GM12878 (cell line): ENCODE measurements at regions not wholly inside any gene's neighbourhood (a gene's known extent, or its start where the extent isn't known, plus 50 kb on each side); places are given as distances from the start of the nearest gene placed in this dataset.

ENCODE experiments used
- BCL11A ChIP-seq: IDR thresholded peaks from 2 replicates; pipeline ENCODE4 v1.6.1; 2011; ENCODE audit warnings: low read depth, low read length
- EED ChIP-seq: sonication (generic); IDR thresholded peaks from 2 replicates; pipeline ENCODE4 v1.6.1; 2016; ENCODE audit warnings: antibody characterized with exemption, low read depth
- HDAC2 ChIP-seq: fragments of 200-600 bp; sonication (generic); IDR thresholded peaks from 2 replicates; pipeline ENCODE4 v1.6.1; 2017
- NBN ChIP-seq: fragments of 450-650 bp; IDR thresholded peaks from 2 replicates; pipeline ENCODE4 v1.6.1; 2016
- TF ChIP-seq, protein P1 (sequence below): IDR thresholded peaks from 2 replicates; pipeline ENCODE4 v1.6.1; 2011; ENCODE audit warnings: mild to moderate bottlenecking, low read depth, low read length, moderate library complexity; ENCODE audit not compliant: insufficient replicate concordance
- TF ChIP-seq, protein P2 (sequence below): IDR thresholded peaks from 2 replicates; pipeline ENCODE4 v1.6.1; 2012; ENCODE audit warnings: low read length, inconsistent platforms
- TF ChIP-seq, protein P3 (sequence below): fragments of 450-650 bp; IDR thresholded peaks from 2 replicates; pipeline ENCODE4 v1.6.1; 2018; ENCODE audit warnings: mild to moderate bottlenecking, low read depth, moderate library complexity; ENCODE audit not compliant: partially characterized antibody
- TF ChIP-seq, protein P4 (sequence below): fragments of 450-650 bp; IDR thresholded peaks from 2 replicates; pipeline ENCODE4 v1.6.1; 2017; ENCODE audit warnings: mild to moderate bottlenecking, moderate library complexity
- TF ChIP-seq, protein P5 (sequence below): fragments of 450-650 bp; IDR thresholded peaks from 2 replicates; pipeline ENCODE4 v1.6.1; 2017; ENCODE audit warnings: mild to moderate bottlenecking, moderate library complexity

DNA sequence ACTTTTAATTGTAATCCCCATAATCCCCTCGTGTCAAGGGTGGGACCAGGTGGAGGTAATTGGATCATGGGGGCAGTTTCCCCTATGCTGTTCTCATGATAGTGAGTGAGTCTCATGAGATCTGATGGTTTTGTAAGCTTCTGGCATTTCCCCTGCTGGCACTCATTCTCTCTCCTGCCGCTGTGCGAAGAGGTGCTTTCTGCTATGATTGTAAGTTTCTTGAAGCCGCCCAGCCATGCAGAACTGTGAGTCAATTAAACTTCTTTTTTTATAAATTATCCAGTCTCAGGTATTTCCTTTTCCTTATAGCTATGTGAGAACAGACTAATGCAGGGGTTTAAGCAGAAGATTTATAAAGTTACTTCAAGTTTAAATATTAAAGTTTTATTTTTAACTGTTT is 655.2 kb downstream of the EPHA4 start (continued):
- TF ChIP-seq EED (no peak), HDAC2 (no peak), NBN (no peak), BCL11A (no peak)
- TF ChIP-seq, protein P1, sequence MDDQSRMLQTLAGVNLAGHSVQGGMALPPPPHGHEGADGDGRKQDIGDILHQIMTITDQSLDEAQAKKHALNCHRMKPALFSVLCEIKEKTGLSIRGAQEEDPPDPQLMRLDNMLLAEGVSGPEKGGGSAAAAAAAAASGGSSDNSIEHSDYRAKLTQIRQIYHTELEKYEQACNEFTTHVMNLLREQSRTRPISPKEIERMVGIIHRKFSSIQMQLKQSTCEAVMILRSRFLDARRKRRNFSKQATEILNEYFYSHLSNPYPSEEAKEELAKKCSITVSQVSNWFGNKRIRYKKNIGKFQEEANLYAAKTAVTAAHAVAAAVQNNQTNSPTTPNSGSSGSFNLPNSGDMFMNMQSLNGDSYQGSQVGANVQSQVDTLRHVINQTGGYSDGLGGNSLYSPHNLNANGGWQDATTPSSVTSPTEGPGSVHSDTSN: no peak
- TF ChIP-seq, protein P2, sequence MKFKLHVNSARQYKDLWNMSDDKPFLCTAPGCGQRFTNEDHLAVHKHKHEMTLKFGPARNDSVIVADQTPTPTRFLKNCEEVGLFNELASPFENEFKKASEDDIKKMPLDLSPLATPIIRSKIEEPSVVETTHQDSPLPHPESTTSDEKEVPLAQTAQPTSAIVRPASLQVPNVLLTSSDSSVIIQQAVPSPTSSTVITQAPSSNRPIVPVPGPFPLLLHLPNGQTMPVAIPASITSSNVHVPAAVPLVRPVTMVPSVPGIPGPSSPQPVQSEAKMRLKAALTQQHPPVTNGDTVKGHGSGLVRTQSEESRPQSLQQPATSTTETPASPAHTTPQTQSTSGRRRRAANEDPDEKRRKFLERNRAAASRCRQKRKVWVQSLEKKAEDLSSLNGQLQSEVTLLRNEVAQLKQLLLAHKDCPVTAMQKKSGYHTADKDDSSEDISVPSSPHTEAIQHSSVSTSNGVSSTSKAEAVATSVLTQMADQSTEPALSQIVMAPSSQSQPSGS: no peak
- TF ChIP-seq, protein P3, sequence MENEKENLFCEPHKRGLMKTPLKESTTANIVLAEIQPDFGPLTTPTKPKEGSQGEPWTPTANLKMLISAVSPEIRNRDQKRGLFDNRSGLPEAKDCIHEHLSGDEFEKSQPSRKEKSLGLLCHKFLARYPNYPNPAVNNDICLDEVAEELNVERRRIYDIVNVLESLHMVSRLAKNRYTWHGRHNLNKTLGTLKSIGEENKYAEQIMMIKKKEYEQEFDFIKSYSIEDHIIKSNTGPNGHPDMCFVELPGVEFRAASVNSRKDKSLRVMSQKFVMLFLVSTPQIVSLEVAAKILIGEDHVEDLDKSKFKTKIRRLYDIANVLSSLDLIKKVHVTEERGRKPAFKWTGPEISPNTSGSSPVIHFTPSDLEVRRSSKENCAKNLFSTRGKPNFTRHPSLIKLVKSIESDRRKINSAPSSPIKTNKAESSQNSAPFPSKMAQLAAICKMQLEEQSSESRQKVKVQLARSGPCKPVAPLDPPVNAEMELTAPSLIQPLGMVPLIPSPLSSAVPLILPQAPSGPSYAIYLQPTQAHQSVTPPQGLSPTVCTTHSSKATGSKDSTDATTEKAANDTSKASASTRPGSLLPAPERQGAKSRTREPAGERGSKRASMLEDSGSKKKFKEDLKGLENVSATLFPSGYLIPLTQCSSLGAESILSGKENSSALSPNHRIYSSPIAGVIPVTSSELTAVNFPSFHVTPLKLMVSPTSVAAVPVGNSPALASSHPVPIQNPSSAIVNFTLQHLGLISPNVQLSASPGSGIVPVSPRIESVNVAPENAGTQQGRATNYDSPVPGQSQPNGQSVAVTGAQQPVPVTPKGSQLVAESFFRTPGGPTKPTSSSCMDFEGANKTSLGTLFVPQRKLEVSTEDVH: no peak
- TF ChIP-seq, protein P4, sequence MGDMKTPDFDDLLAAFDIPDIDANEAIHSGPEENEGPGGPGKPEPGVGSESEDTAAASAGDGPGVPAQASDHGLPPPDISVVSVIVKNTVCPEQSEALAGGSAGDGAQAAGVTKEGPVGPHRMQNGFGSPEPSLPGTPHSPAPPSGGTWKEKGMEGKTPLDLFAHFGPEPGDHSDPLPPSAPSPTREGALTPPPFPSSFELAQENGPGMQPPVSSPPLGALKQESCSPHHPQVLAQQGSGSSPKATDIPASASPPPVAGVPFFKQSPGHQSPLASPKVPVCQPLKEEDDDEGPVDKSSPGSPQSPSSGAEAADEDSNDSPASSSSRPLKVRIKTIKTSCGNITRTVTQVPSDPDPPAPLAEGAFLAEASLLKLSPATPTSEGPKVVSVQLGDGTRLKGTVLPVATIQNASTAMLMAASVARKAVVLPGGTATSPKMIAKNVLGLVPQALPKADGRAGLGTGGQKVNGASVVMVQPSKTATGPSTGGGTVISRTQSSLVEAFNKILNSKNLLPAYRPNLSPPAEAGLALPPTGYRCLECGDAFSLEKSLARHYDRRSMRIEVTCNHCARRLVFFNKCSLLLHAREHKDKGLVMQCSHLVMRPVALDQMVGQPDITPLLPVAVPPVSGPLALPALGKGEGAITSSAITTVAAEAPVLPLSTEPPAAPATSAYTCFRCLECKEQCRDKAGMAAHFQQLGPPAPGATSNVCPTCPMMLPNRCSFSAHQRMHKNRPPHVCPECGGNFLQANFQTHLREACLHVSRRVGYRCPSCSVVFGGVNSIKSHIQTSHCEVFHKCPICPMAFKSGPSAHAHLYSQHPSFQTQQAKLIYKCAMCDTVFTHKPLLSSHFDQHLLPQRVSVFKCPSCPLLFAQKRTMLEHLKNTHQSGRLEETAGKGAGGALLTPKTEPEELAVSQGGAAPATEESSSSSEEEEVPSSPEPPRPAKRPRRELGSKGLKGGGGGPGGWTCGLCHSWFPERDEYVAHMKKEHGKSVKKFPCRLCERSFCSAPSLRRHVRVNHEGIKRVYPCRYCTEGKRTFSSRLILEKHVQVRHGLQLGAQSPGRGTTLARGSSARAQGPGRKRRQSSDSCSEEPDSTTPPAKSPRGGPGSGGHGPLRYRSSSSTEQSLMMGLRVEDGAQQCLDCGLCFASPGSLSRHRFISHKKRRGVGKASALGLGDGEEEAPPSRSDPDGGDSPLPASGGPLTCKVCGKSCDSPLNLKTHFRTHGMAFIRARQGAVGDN: no peak
- TF ChIP-seq, protein P5, sequence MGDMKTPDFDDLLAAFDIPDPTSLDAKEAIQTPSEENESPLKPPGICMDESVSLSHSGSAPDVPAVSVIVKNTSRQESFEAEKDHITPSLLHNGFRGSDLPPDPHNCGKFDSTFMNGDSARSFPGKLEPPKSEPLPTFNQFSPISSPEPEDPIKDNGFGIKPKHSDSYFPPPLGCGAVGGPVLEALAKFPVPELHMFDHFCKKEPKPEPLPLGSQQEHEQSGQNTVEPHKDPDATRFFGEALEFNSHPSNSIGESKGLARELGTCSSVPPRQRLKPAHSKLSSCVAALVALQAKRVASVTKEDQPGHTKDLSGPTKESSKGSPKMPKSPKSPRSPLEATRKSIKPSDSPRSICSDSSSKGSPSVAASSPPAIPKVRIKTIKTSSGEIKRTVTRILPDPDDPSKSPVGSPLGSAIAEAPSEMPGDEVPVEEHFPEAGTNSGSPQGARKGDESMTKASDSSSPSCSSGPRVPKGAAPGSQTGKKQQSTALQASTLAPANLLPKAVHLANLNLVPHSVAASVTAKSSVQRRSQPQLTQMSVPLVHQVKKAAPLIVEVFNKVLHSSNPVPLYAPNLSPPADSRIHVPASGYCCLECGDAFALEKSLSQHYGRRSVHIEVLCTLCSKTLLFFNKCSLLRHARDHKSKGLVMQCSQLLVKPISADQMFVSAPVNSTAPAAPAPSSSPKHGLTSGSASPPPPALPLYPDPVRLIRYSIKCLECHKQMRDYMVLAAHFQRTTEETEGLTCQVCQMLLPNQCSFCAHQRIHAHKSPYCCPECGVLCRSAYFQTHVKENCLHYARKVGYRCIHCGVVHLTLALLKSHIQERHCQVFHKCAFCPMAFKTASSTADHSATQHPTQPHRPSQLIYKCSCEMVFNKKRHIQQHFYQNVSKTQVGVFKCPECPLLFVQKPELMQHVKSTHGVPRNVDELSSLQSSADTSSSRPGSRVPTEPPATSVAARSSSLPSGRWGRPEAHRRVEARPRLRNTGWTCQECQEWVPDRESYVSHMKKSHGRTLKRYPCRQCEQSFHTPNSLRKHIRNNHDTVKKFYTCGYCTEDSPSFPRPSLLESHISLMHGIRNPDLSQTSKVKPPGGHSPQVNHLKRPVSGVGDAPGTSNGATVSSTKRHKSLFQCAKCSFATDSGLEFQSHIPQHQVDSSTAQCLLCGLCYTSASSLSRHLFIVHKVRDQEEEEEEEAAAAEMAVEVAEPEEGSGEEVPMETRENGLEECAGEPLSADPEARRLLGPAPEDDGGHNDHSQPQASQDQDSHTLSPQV: no peak
- TF ChIP-seq, all 136 proteins: peak for 0
